ENCODE measurements at regions not wholly inside any gene's neighbourhood (a gene's known extent, or its start where the extent isn't known, plus 50 kb on each side); places are given as distances from the start of the nearest gene placed in this dataset.

- TF ChIP-seq EZH2 (IDR thresholded peaks at IDR 0.05; ENCODE audit: borderline replicate concordance, low read depth, low read length, poor library complexity, severe bottlenecking) = no peak
- TF ChIP-seq, protein P1, sequence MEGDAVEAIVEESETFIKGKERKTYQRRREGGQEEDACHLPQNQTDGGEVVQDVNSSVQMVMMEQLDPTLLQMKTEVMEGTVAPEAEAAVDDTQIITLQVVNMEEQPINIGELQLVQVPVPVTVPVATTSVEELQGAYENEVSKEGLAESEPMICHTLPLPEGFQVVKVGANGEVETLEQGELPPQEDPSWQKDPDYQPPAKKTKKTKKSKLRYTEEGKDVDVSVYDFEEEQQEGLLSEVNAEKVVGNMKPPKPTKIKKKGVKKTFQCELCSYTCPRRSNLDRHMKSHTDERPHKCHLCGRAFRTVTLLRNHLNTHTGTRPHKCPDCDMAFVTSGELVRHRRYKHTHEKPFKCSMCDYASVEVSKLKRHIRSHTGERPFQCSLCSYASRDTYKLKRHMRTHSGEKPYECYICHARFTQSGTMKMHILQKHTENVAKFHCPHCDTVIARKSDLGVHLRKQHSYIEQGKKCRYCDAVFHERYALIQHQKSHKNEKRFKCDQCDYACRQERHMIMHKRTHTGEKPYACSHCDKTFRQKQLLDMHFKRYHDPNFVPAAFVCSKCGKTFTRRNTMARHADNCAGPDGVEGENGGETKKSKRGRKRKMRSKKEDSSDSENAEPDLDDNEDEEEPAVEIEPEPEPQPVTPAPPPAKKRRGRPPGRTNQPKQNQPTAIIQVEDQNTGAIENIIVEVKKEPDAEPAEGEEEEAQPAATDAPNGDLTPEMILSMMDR (conservative IDR thresholded peaks at IDR 0.05; ENCODE audit: low read depth, low read length) = no peak
- ChIA-PET POLR2A (ENCODE audit: low non-redundant PET) (no interaction called here), CTCF (no interaction called here)
- no peak for DNase-seq (ENCODE audit: low spot score)
- intact Hi-C loops (cut with micrococcal nuclease; ENCODE audit: unreplicated experiment) = no loop called here
- BruUV-seq (replicated peaks) = no TSS peak
- Histone ChIP-seq H3K27me3 (replicated peaks; ENCODE audit: insufficient read depth, low read depth, low read length, poor library complexity) (no peaks in the 10 kb centered on the region), H3K36me3 (ENCODE audit: insufficient read depth, low read length, poor library complexity, severe bottlenecking) (no peaks in the 10 kb centered on the region), H3K9me3 (ENCODE audit: low read depth, low read length, poor library complexity, severe bottlenecking) (no peaks in the 10 kb centered on the region), H3K4me3 (ENCODE audit: low read depth, low read length, poor library complexity, severe bottlenecking) (no peak overlapping the region), H3K27ac (ENCODE audit: low read depth, low read length, poor library complexity, severe bottlenecking) (no peak overlapping the region), H3K4me1 (ENCODE audit: insufficient read depth, low read length, poor library complexity, severe bottlenecking) (no peaks in the 10 kb centered on the region)
Observed at GRCh38 chr5:68643064-68643463, 427.5 kb downstream of the PIK3R1 start.

GRCh38 chr5:68644971-68645370 is 429.4 kb downstream of the PIK3R1 start:
- no peak overlapping the region for H3K27ac ChIP-seq (ENCODE audit: low read depth, low read length, poor library complexity, severe bottlenecking)
- no TSS peak for BruUV-seq (replicated peaks)
- no peaks in the 10 kb centered on the region for H3K9me3 ChIP-seq (ENCODE audit: low read depth, low read length, poor library complexity, severe bottlenecking)
- ChIA-PET POLR2A (ENCODE audit: low non-redundant PET) (no interaction called here), CTCF (no interaction called here)
- H3K27me3 ChIP-seq (replicated peaks; ENCODE audit: insufficient read depth, low read depth, low read length, poor library complexity) = no peaks in the 10 kb centered on the region
- no peaks in the 10 kb centered on the region for H3K4me1 ChIP-seq (ENCODE audit: insufficient read depth, low read length, poor library complexity, severe bottlenecking)
- TF ChIP-seq, protein P1 (conservative IDR thresholded peaks at IDR 0.05; ENCODE audit: low read depth, low read length) = no peak
- TF ChIP-seq EZH2 (IDR thresholded peaks at IDR 0.05; ENCODE audit: borderline replicate concordance, low read depth, low read length, poor library complexity, severe bottlenecking) = no peak
- H3K36me3 ChIP-seq (ENCODE audit: insufficient read depth, low read length, poor library complexity, severe bottlenecking) = no peaks in the 10 kb centered on the region
- no peak overlapping the region for H3K4me3 ChIP-seq (ENCODE audit: low read depth, low read length, poor library complexity, severe bottlenecking)
- intact Hi-C loops (cut with micrococcal nuclease; ENCODE audit: unreplicated experiment) = no loop called here
- DNase-seq (ENCODE audit: low spot score) = no peak

DNA sequence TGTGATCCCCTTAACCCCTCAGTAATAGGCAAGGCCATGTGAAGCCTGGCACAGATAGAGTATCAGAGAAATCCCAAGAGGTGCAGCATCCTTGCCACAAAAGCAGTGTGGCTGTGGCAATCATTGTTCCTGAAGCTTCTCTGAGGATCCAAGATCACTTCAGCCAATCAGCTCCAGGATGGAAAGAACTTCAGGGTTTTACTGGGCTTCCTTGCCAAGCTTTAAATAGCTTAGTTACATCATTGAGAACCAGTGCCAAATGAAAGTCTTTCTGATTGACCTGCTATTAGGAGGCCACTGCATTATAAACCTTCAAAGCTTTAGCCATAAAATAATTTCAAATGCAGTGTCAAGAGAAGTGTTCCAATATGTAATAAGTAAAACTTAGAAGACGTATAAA is 430.6 kb downstream of the PIK3R1 start:
- CTCF ChIA-PET = no interaction called here
- H3K27ac ChIP-seq (ENCODE audit: low read depth, low read length, poor library complexity, severe bottlenecking) = no peak overlapping the region
- intact Hi-C loops (cut with micrococcal nuclease; ENCODE audit: unreplicated experiment) = no loop called here
- TF ChIP-seq EZH2 (IDR thresholded peaks at IDR 0.05; ENCODE audit: borderline replicate concordance, low read depth, low read length, poor library complexity, severe bottlenecking) = no peak
- TF ChIP-seq, protein P1 (conservative IDR thresholded peaks at IDR 0.05; ENCODE audit: low read depth, low read length) = no peak
- DNase-seq (ENCODE audit: low spot score) = no peak
- no peaks in the 10 kb centered on the region for H3K27me3 ChIP-seq (replicated peaks; ENCODE audit: insufficient read depth, low read depth, low read length, poor library complexity)
- no TSS peak for BruUV-seq (replicated peaks)
- no peaks in the 10 kb centered on the region for H3K9me3 ChIP-seq (ENCODE audit: low read depth, low read length, poor library complexity, severe bottlenecking)
- POLR2A ChIA-PET (ENCODE audit: low non-redundant PET) = no interaction called here
- H3K4me1 ChIP-seq (ENCODE audit: insufficient read depth, low read length, poor library complexity, severe bottlenecking) = no peaks in the 10 kb centered on the region
- H3K36me3 ChIP-seq (ENCODE audit: insufficient read depth, low read length, poor library complexity, severe bottlenecking) = no peaks in the 10 kb centered on the region
- no peak overlapping the region for H3K4me3 ChIP-seq (ENCODE audit: low read depth, low read length, poor library complexity, severe bottlenecking)

Measured in A673 (cell line).